HEK293 (cell line): ENCODE measurements at regions not wholly inside any gene's neighbourhood (a gene's known extent, or its start where the extent isn't known, plus 50 kb on each side); places are given as distances from the start of the nearest gene placed in this dataset.
A peak's percentile ranks its signal among the peaks of the same experiment; 100 is the strongest.

Source experiments
- CTCF ChIP-seq: fragments of 450-650 bp; formaldehyde crosslinking; IDR thresholded peaks from 2 replicates; pipeline ENCODE4 v1.5.1; 2016; ENCODE audit warnings: missing biosample characterization, missing genetic modification characterization
- HIC1 ChIP-seq: fragments of 450-650 bp; formaldehyde crosslinking; IDR thresholded peaks from 2 replicates; pipeline ENCODE4 v1.5.1; 2016; ENCODE audit warnings: missing biosample characterization, missing genetic modification characterization
- MYNN ChIP-seq: fragments of 450-650 bp; formaldehyde crosslinking; IDR thresholded peaks from 2 replicates; pipeline ENCODE4 v1.5.1; 2016; ENCODE audit warnings: missing biosample characterization, missing genetic modification characterization, borderline replicate concordance
- TCF7L2 ChIP-seq: IDR thresholded peaks from 2 replicates; pipeline ENCODE4 v1.6.1; 2011; ENCODE audit warnings: low read depth, mild to moderate bottlenecking, inconsistent platforms, low read length, moderate library complexity, borderline replicate concordance
- TSHZ1 ChIP-seq: fragments of 450-650 bp; formaldehyde crosslinking; IDR thresholded peaks from 2 replicates; pipeline ENCODE4 v1.5.1; 2016; ENCODE audit warnings: missing biosample characterization, missing genetic modification characterization, borderline replicate concordance
- YY1 ChIP-seq: fragments of 450-650 bp; formaldehyde crosslinking; IDR thresholded peaks from 2 replicates; pipeline ENCODE4 v1.5.1; 2018; ENCODE audit warnings: missing biosample characterization, missing genetic modification characterization
- ZBTB17 ChIP-seq: fragments of 450-650 bp; formaldehyde crosslinking; IDR thresholded peaks from 2 replicates; pipeline ENCODE4 v1.5.1; 2016; ENCODE audit warnings: missing biosample characterization, missing genetic modification characterization
- ZNF121 ChIP-seq: fragments of 450-650 bp; formaldehyde crosslinking; IDR thresholded peaks from 2 replicates; pipeline ENCODE4 v1.5.1; 2016; ENCODE audit warnings: missing biosample characterization, missing genetic modification characterization
- ZNF302 ChIP-seq: fragments of 450-650 bp; formaldehyde crosslinking; IDR thresholded peaks from 2 replicates; pipeline ENCODE4 v1.5.1; 2016; ENCODE audit warnings: missing biosample characterization, missing genetic modification characterization, low read depth
- ZNF558 ChIP-seq: fragments of 450-650 bp; formaldehyde crosslinking; IDR thresholded peaks from 2 replicates; pipeline ENCODE4 v1.5.1; 2016; ENCODE audit warnings: missing biosample characterization, missing genetic modification characterization
- ZNF639 ChIP-seq: fragments of 450-650 bp; formaldehyde crosslinking; IDR thresholded peaks from 2 replicates; pipeline ENCODE4 v1.5.1; 2016; ENCODE audit warnings: missing biosample characterization, missing genetic modification characterization
- ZNF670 ChIP-seq: fragments of 450-650 bp; formaldehyde crosslinking; IDR thresholded peaks from 2 replicates; pipeline ENCODE4 v1.5.1; 2016; ENCODE audit warnings: missing biosample characterization, missing genetic modification characterization, low read depth

GRCh38 chr5:175796536-175797499, 74.6 kb upstream of the CPLX2 start:
- TF ChIP-seq ZNF558 (no peak), ZBTB17 (tag by site-specific recombination) (peak; percentile 36; the same call in 1 of the 2 replicates), MYNN (tag by site-specific recombination) (no peak; the same call in 1 of the 2 replicates), TSHZ1 (tag by site-specific recombination) (no peak), ZNF639 (no peak), ZNF121 (tag by site-specific recombination) (peak; percentile 21; the same call in 1 of the 2 replicates), ZNF302 (tag by site-specific recombination) (no peak), HIC1 (0 out of 2 replicates have a peak, but pooled peaks have one; percentile 29), ZNF670 (tag by site-specific recombination) (no peak), TCF7L2 (no peak), CTCF (tag by site-specific recombination) (peak; percentile 5; the same call in 1 of the 2 replicates), YY1 (tag by site-specific recombination) (no peak; the same call in 1 of the 2 replicates)
